Fibroblast of lung (primary cell): ENCODE measurements at regions not wholly inside any gene's neighbourhood (a gene's known extent, or its start where the extent isn't known, plus 50 kb on each side); places are given as distances from the start of the nearest gene placed in this dataset.

ENCODE experiments used
- DNase-seq, 2 donors: peaks; one replicate each; pipeline versions ENCODE4 v3.0.0 to v3.0.0-alpha.2; 2010; ENCODE audit warnings: low read depth in 2 of 2
- H2AFZ ChIP-seq: 2 replicates; pipeline ENCODE4 v1.5.1; 2012; ENCODE audit warnings: low read length, control low read depth, inconsistent platforms
- H3K27ac ChIP-seq: 2 replicates; pipeline ENCODE4 v1.5.1; 2011; ENCODE audit warnings: low read length, control low read depth; ENCODE audit not compliant: insufficient read depth
- H3K27me3 ChIP-seq: 2 replicates; pipeline ENCODE4 v1.5.1; 2011; ENCODE audit warnings: mild to moderate bottlenecking, low read length; ENCODE audit not compliant: control insufficient read depth, insufficient read depth
- H3K36me3 ChIP-seq: 2 replicates; pipeline ENCODE4 v1.5.1; 2011; ENCODE audit warnings: low read length; ENCODE audit not compliant: control insufficient read depth, insufficient read depth
- H3K4me1 ChIP-seq: 2 replicates; pipeline ENCODE4 v1.5.1; 2011; ENCODE audit warnings: low read length; ENCODE audit not compliant: control insufficient read depth, insufficient read depth; ENCODE audit errors: extremely low read depth
- H3K4me2 ChIP-seq: 2 replicates; pipeline ENCODE4 v1.5.1; 2011; ENCODE audit warnings: low read length, control low read depth; ENCODE audit not compliant: insufficient read depth; ENCODE audit errors: extremely low read depth
- H3K4me3 ChIP-seq, 4 experiments: fragments of 200-600 bp in 1 of 4; sonication (generic) in 1 of 4; replicated peaks in 1 of 4; 2 replicates each; pipeline ENCODE4 v1.5.1; 2011 to 2016; ENCODE audit warnings: low read length in 4 of 4, low read depth in 3 of 4, mild to moderate bottlenecking in 3 of 4, control low read depth in 2 of 4, inconsistent platforms in 1 of 4, mixed read lengths in 1 of 4; ENCODE audit not compliant: insufficient read depth in 1 of 4; ENCODE audit errors: control extremely low read depth in 1 of 4
- H3K79me2 ChIP-seq: 2 replicates; pipeline ENCODE4 v1.5.1; 2012; ENCODE audit warnings: mild to moderate bottlenecking, low read length, inconsistent platforms; ENCODE audit not compliant: control insufficient read depth, insufficient read depth
- H3K9ac ChIP-seq: 2 replicates; pipeline ENCODE4 v1.5.1; 2011; ENCODE audit warnings: mild to moderate bottlenecking, low read length, control low read depth; ENCODE audit not compliant: insufficient read depth
- H3K9me3 ChIP-seq: 2 replicates; pipeline ENCODE4 v1.5.1; 2012; ENCODE audit warnings: low read depth, low read length; ENCODE audit not compliant: control insufficient read depth, insufficient read depth
- H4K20me1 ChIP-seq: 2 replicates; pipeline ENCODE4 v1.5.1; 2011; ENCODE audit warnings: low read length; ENCODE audit not compliant: control insufficient read depth, insufficient read depth; ENCODE audit errors: extremely low read depth
- EZH2 ChIP-seq: IDR thresholded peaks from 2 replicates; pipeline ENCODE4 v1.5.1; 2012; ENCODE audit warnings: low read length, control low read depth, mild to moderate bottlenecking; ENCODE audit errors: missing control alignments
- TF ChIP-seq, protein P1 (sequence below), 2 donors: IDR thresholded peaks in 1 of 2; conservative IDR thresholded peaks in 1 of 2; 1 replicate in 1 of 2; 2 replicates in 1 of 2; pipeline ENCODE4 v1.5.1; 2011 to 2012; ENCODE audit warnings: low read length in 2 of 2, control low read depth in 1 of 2, inconsistent platforms in 1 of 2, low read depth in 1 of 2, mild to moderate bottlenecking in 1 of 2

DNA sequence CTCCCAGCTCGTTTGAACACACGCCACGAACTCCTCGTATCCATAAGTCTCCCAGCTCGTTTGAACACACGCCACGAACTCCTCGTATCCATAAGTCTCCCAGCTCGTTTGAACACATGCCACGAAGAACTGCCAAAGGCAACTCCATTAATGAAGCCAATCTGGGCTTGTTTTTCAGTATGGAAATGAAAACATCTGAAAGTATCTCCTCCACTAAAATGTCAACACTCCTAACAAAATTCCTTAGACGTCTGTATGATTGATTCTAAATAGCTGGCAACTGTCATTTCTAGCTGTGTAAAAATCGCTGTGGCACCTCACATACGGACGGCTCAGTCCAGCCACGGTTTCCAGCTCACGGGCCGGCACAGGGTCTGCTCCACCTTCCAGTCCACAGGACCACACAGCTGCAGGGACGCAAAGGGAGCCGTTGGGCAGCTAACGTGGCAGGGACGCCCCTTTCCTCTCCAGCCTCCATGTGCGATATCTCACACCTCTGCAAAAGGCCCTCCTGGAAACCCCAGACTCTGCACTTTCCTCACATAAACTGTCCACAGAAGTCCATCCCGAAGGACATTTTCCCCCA, 67.1 kb upstream of the METRNL start:
- peak overlapping the region; percentile 42 for H3K4me2 ChIP-seq
- peak overlapping the region; percentile 54 for H3K9ac ChIP-seq
- peak overlapping the region; percentile 77 for H3K27ac ChIP-seq

DNA sequence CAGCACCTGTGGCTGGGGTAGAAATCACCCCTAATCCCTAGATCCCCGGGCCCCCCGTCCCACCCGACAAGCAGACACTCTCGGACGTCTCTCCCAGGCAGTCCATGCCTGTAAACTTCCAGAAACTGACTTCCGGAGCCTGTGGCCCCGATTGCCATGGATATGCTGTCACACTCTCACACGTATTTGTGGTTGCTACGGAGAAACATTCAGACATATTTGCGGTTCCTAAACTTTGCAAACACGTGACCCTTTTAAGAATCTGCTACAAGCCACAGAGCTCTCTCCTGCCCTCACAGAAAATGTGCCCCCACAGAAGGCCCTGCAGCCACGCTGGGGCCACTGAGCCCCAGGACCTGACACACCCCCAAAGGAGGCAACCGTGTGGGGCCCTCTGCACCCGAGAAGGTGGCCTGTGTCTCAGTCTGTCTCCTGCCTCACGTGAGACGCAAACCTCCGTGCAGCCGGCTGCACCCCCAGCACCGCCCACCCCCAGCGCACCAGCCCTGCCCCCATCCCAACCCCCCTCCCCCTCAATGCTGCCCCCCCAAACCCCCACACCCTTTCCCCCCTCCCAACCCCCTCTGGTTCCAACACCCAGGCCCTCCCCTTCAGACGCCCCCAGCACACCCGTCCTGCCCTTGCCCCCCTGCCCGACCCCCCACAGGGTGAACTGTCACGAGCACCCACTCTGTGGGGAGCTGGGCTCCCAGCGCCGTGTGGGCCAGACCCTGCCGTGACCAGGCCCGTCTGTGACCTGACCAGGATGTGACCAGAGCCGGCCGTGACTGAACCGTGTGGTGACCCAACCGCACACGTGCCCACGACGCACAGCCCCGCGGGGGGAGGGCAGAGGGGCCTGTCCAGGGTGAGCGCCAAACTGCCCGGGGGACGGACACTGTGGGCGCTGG, 66.3 kb upstream of the METRNL start:
- H3K27ac ChIP-seq, result peak overlapping the region; percentile 77

More for the DNA sequence above, 67.1 kb upstream of the METRNL start:
- no peaks in the 10 kb centered on the region for H4K20me1 ChIP-seq
- peak in 1 of 2 donors; percentile 38 for DNase-seq
- H3K4me3 ChIP-seq, result peak overlapping the region in 2 of 4 experiments; percentile 31 to 32
- peaks cover 12% of the 10 kb centered on the region for H3K4me1 ChIP-seq
- no peak for TF ChIP-seq EZH2
- no peaks in the 10 kb centered on the region for H3K36me3 ChIP-seq
- no peaks in the 10 kb centered on the region for H3K79me2 ChIP-seq
- peak overlapping the region; percentile 21 for H2AFZ ChIP-seq
- H3K27me3 ChIP-seq, result no peaks in the 10 kb centered on the region
- no peaks in the 10 kb centered on the region for H3K9me3 ChIP-seq

DNA sequence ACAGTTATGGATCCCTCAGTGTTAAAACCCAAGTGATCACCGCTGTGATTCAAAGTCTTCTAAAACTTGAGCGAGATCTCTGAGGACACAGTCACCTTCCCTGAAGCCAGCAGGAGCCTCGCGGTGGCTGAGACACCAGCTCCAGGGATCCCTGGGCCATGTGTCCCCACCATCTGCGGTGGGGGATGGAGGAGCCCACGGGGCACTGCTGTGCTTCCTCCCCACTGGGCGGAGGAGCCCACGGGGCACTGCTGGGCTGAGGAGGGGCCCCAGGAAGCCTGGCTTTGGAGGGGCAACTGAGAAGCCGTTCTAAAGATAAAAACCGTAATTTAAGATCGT, 65.7 kb upstream of the METRNL start:
- no peak for DNase-seq
- no peaks in the 10 kb centered on the region for H3K79me2 ChIP-seq
- TF ChIP-seq EZH2, result no peak
- TF ChIP-seq, protein P1, sequence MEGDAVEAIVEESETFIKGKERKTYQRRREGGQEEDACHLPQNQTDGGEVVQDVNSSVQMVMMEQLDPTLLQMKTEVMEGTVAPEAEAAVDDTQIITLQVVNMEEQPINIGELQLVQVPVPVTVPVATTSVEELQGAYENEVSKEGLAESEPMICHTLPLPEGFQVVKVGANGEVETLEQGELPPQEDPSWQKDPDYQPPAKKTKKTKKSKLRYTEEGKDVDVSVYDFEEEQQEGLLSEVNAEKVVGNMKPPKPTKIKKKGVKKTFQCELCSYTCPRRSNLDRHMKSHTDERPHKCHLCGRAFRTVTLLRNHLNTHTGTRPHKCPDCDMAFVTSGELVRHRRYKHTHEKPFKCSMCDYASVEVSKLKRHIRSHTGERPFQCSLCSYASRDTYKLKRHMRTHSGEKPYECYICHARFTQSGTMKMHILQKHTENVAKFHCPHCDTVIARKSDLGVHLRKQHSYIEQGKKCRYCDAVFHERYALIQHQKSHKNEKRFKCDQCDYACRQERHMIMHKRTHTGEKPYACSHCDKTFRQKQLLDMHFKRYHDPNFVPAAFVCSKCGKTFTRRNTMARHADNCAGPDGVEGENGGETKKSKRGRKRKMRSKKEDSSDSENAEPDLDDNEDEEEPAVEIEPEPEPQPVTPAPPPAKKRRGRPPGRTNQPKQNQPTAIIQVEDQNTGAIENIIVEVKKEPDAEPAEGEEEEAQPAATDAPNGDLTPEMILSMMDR (conservative IDR thresholded peaks at IDR 0.05 in 1 of 2, IDR thresholded peaks at IDR 0.05 in 1 of 2; ENCODE audit: low read depth in 1 of 2, low read length in 2 of 2), result no peak
- H2AFZ ChIP-seq, result no peak overlapping the region
- H3K9ac ChIP-seq, result no peak overlapping the region
- no peaks in the 10 kb centered on the region for H4K20me1 ChIP-seq
- no peak overlapping the region for H3K4me2 ChIP-seq
- H3K9me3 ChIP-seq, result no peaks in the 10 kb centered on the region
- no peaks in the 10 kb centered on the region for H3K36me3 ChIP-seq
- no peaks in the 10 kb centered on the region for H3K27me3 ChIP-seq
- peaks cover 12% of the 10 kb centered on the region for H3K4me1 ChIP-seq
- no peak overlapping the region for H3K4me3 ChIP-seq
- no peak overlapping the region for H3K27ac ChIP-seq

More for the DNA sequence above, 66.3 kb upstream of the METRNL start:
- TF ChIP-seq, protein P1 (conservative IDR thresholded peaks at IDR 0.05 in 1 of 2, IDR thresholded peaks at IDR 0.05 in 1 of 2; ENCODE audit: low read depth in 1 of 2, low read length in 2 of 2), result no peak
- TF ChIP-seq EZH2, result no peak
- Histone ChIP-seq H3K79me2 (no peaks in the 10 kb centered on the region), H3K9ac (peak overlapping the region; percentile 54), H3K4me1 (peaks cover 12% of the 10 kb centered on the region), H3K27me3 (no peaks in the 10 kb centered on the region), H3K9me3 (no peaks in the 10 kb centered on the region), H3K4me2 (peak overlapping the region; percentile 42), H3K36me3 (no peaks in the 10 kb centered on the region), H2AFZ (peak overlapping the region; percentile 21), H3K4me3 (peak overlapping the region in 2 of 4 experiments; percentile 31 to 32), H4K20me1 (no peaks in the 10 kb centered on the region)
- peak; percentile 95 for DNase-seq
